SK-N-SH (cell line): ENCODE measurements at regions not wholly inside any gene's neighbourhood (a gene's known extent, or its start where the extent isn't known, plus 50 kb on each side); places are given as distances from the start of the nearest gene placed in this dataset.

Experiments
- TF ChIP-seq, protein P1 (sequence below): fragments of 150-350 bp; IDR thresholded peaks from 2 replicates; pipeline ENCODE4 v1.6.1; 2017; ENCODE audit warnings: antibody characterized with exemption, low read length, low read depth, borderline replicate concordance
- TF ChIP-seq, protein P2 (sequence below): fragments of 200-600 bp; sonication (generic); IDR thresholded peaks from 2 replicates; pipeline ENCODE4 v1.6.1; 2017; ENCODE audit warnings: antibody characterized with exemption, mild to moderate bottlenecking, moderate library complexity

DNA sequence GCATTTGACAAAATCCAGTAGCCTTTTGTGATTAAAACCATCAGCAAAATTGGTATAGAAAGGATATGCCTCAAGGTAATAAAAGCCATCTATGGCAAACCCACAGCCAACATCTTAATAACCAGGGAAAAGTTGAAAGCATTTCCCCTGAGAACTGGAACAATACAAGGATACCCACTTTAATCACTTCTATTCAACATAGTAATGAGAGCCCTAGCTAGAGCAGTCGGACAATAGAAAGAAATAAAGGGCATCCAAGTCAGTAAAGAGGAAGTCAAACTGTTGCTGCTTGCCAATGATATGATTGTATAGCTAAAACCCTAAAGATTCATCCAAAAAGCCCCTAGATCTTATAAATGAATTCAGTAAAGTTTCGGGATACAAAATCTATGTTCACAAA, 1510.3 kb downstream of the PCDH9 start:
- TF ChIP-seq, protein P1, sequence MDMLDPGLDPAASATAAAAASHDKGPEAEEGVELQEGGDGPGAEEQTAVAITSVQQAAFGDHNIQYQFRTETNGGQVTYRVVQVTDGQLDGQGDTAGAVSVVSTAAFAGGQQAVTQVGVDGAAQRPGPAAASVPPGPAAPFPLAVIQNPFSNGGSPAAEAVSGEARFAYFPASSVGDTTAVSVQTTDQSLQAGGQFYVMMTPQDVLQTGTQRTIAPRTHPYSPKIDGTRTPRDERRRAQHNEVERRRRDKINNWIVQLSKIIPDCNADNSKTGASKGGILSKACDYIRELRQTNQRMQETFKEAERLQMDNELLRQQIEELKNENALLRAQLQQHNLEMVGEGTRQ = no peak
- TF ChIP-seq, protein P2, sequence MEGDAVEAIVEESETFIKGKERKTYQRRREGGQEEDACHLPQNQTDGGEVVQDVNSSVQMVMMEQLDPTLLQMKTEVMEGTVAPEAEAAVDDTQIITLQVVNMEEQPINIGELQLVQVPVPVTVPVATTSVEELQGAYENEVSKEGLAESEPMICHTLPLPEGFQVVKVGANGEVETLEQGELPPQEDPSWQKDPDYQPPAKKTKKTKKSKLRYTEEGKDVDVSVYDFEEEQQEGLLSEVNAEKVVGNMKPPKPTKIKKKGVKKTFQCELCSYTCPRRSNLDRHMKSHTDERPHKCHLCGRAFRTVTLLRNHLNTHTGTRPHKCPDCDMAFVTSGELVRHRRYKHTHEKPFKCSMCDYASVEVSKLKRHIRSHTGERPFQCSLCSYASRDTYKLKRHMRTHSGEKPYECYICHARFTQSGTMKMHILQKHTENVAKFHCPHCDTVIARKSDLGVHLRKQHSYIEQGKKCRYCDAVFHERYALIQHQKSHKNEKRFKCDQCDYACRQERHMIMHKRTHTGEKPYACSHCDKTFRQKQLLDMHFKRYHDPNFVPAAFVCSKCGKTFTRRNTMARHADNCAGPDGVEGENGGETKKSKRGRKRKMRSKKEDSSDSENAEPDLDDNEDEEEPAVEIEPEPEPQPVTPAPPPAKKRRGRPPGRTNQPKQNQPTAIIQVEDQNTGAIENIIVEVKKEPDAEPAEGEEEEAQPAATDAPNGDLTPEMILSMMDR = no peak
